ENCODE measurements at regions not wholly inside any gene's neighbourhood (a gene's known extent, or its start where the extent isn't known, plus 50 kb on each side); places are given as distances from the start of the nearest gene placed in this dataset.

DNA sequence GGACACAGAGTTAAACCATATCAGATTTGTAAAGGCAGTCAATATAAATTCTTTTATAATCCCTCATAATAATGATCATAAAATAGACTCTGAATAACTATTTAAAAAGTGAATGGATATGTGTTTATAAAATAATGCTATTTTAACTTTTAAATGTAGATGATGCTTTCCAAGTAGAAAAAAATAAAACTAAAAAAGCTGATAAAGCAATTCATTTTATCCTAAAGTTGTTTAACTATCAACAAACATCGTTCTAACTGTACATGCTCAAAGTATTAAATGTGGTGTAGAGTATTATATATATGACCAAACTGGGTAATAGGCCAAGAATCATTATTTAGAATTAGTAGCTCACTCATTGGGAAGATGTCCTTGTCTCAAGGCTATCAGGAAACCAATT, 248.3 kb upstream of the CLEC14A start:
- TF ChIP-seq EZH2 (IDR thresholded peaks at IDR 0.05; ENCODE audit: insufficient read depth, poor library complexity, severe bottlenecking) (no peak), EZH2phosphoT487 (IDR thresholded peaks at IDR 0.05; ENCODE audit: insufficient read depth, low read depth) (no peak)

Data from GM23248 (cell line).